K562 (cell line): ENCODE measurements at regions not wholly inside any gene's neighbourhood (a gene's known extent, or its start where the extent isn't known, plus 50 kb on each side); places are given as distances from the start of the nearest gene placed in this dataset.

Experiments
- ATAC-seq: fragments of 200-7000 bp; cut with Tn5 transposase; 3 replicates; pipeline ENCODE4 v1.9.1; 2020; ENCODE audit warnings: moderate library complexity
- BruUV-seq: library from RNA; stranded (reverse); fragments of 400-500 nt; replicated peaks from 2 replicates; lab custom pipeline; 2021; lab: Mats Ljungman, UMichigan
- CTCF ChIA-PET: fragments of 300-600 bp; formaldehyde crosslinking; extraction: SDS; loops from one replicate; lab custom pipeline; 2021; ENCODE audit warnings: low intra/inter-chr PET ratio; lab: Yijun Ruan, JAX
- POLR2A ChIA-PET: fragments of 300-600, 350-650 bp; sonication (Branson Sonifier 250); formaldehyde crosslinking; extraction: SDS; loops from one replicate; lab custom pipeline; 2021; ENCODE audit warnings: antibody characterized with exemption, inconsistent platforms; lab: Yijun Ruan, JAX
- DNase-seq, 4 experiments: peaks; one replicate each; pipeline versions ENCODE4 v3.0.0 to v3.0.0-alpha.2; 2011 to 2018; ENCODE audit warnings: low spot score in 3 of 4, mixed read lengths in 3 of 4; ENCODE audit errors: extremely low read depth in 1 of 4
- FAIRE-seq: peaks from 2 replicates; lab custom pipeline; 2011; peaks lifted over from hg19 to GRCh38; lab: Jason Lieb, UNC
- H2AFZ ChIP-seq: 2 replicates; pipeline ENCODE4 v1.6.0; 2011; ENCODE audit warnings: low read depth, low read length, control low read depth, inconsistent platforms
- H3K27ac ChIP-seq: fragments of 200-600 bp; 3 replicates; pipeline ENCODE4 v1.8.0; 2011; ENCODE audit warnings: low read depth, mild to moderate bottlenecking, control low read depth, inconsistent platforms, low read length, moderate library complexity, mixed read lengths; ENCODE audit errors: extremely low read depth
- H3K27me3 ChIP-seq, 2 experiments: fragments of 300-600 bp in 1 of 2; 2 replicates in 1 of 2; 3 replicates in 1 of 2; pipeline versions ENCODE4 v1.6.0 to v1.8.0; 2011; ENCODE audit warnings: inconsistent platforms in 2 of 2, low read length in 2 of 2, mild to moderate bottlenecking in 1 of 2, mixed read lengths in 1 of 2, moderate library complexity in 1 of 2; ENCODE audit not compliant: control insufficient read depth in 2 of 2, insufficient read depth in 2 of 2
- H3K36me3 ChIP-seq: fragments of 300-600 bp; 3 replicates; pipeline ENCODE4 v1.8.0; 2011; ENCODE audit warnings: mild to moderate bottlenecking, low read length, inconsistent platforms; ENCODE audit not compliant: control insufficient read depth, insufficient read depth
- H3K4me1 ChIP-seq, 2 experiments: fragments of 200-600 bp in 1 of 2; replicated peaks in 1 of 2; 2 replicates in 1 of 2; 3 replicates in 1 of 2; pipeline versions ENCODE4 v1.5.1 to v1.8.0; 2011; ENCODE audit warnings: inconsistent platforms in 2 of 2, low read length in 2 of 2, mild to moderate bottlenecking in 1 of 2, mixed read lengths in 1 of 2, moderate library complexity in 1 of 2; ENCODE audit not compliant: control insufficient read depth in 2 of 2, insufficient read depth in 2 of 2
- H3K4me2 ChIP-seq: 2 replicates; pipeline ENCODE4 v1.6.1; 2011; ENCODE audit warnings: low read length, control low read depth, inconsistent platforms, mixed read lengths; ENCODE audit not compliant: insufficient read depth
- H3K4me3 ChIP-seq: fragments of 200-600 bp; sonication (generic), shearing (Covaris generic); 2 replicates; pipeline ENCODE4 v1.5.1; 2016; ENCODE audit warnings: control low read depth, inconsistent platforms
- H3K79me2 ChIP-seq: fragments of 200-600 bp; 3 replicates; pipeline ENCODE4 v1.8.0; 2011; ENCODE audit warnings: low read length, inconsistent platforms; ENCODE audit not compliant: control insufficient read depth, insufficient read depth
- H3K9ac ChIP-seq, 2 experiments: 2 replicates each; pipeline versions ENCODE4 v1.6.0 to v1.6.1; 2011; ENCODE audit warnings: low read depth in 2 of 2, low read length in 2 of 2, control low read depth in 1 of 2, inconsistent platforms in 1 of 2, mild to moderate bottlenecking in 1 of 2, mixed read lengths in 1 of 2; ENCODE audit not compliant: insufficient read depth in 1 of 2
- H3K9me1 ChIP-seq: one replicate; pipeline ENCODE4 v1.6.0; 2011; ENCODE audit warnings: inconsistent platforms, mild to moderate bottlenecking, low read length, moderate library complexity; ENCODE audit not compliant: control insufficient read depth, insufficient read depth
- H3K9me3 ChIP-seq: replicated peaks from 2 replicates; pipeline ENCODE4 v1.5.1; 2011; ENCODE audit warnings: low read depth, low read length, inconsistent platforms; ENCODE audit not compliant: control insufficient read depth, insufficient read depth
- H4K20me1 ChIP-seq: replicated peaks from 2 replicates; pipeline ENCODE4 v1.6.1; 2011; ENCODE audit warnings: low read length, inconsistent platforms, mixed read lengths; ENCODE audit not compliant: control insufficient read depth, insufficient read depth
- COPS2 ChIP-seq: fragments of 450-650 bp; conservative IDR thresholded peaks from 2 replicates; pipeline ENCODE4 v1.6.1; 2016; ENCODE audit warnings: mild to moderate bottlenecking, moderate library complexity
- CREB3 ChIP-seq: fragments of 450-650 bp; conservative IDR thresholded peaks from 2 replicates; pipeline ENCODE4 v1.6.1; 2016; ENCODE audit warnings: missing genetic modification characterization, low read depth, mild to moderate bottlenecking, missing compliant biosample characterization, moderate library complexity
- CUX1 ChIP-seq: fragments of 200-800 bp; sonication (Bioruptor generic); IDR thresholded peaks from 2 replicates; pipeline ENCODE4 v1.6.1; 2016; ENCODE audit warnings: missing genetic modification characterization, missing compliant biosample characterization
- ETV1 ChIP-seq: fragments of 450-650 bp; conservative IDR thresholded peaks from 2 replicates; pipeline ENCODE4 v1.6.1; 2016; ENCODE audit warnings: missing genetic modification characterization, control low read depth, low read depth, missing compliant biosample characterization
- GATAD2A ChIP-seq: fragments of 450-650 bp; IDR thresholded peaks from 2 replicates; pipeline ENCODE4 v1.6.1; 2017
- HDAC8 ChIP-seq: fragments of 450-650 bp; IDR thresholded peaks from 2 replicates; pipeline ENCODE4 v1.6.1; 2016; ENCODE audit warnings: mild to moderate bottlenecking, missing genetic modification characterization, moderate library complexity, missing compliant biosample characterization
- KLF16 ChIP-seq: IDR thresholded peaks from 2 replicates; pipeline ENCODE4 v1.6.1; 2016; ENCODE audit warnings: antibody characterized with exemption
- NCOA2 ChIP-seq, 2 experiments: fragments of 450-650 bp; IDR thresholded peaks; 2 replicates each; pipeline ENCODE4 v1.6.1; 2018; ENCODE audit warnings: mild to moderate bottlenecking in 2 of 2, moderate library complexity in 1 of 2; ENCODE audit not compliant: partially characterized antibody in 2 of 2
- NFATC3 ChIP-seq: fragments of 450-650 bp; IDR thresholded peaks from 2 replicates; pipeline ENCODE4 v1.6.1; 2017; ENCODE audit warnings: mild to moderate bottlenecking
- PBX2 ChIP-seq, 2 experiments: IDR thresholded peaks in 1 of 2; conservative IDR thresholded peaks in 1 of 2; 2 replicates each; pipeline ENCODE4 v1.6.1; 2016; ENCODE audit warnings: low read depth in 2 of 2, mild to moderate bottlenecking in 1 of 2, missing compliant biosample characterization in 1 of 2, missing genetic modification characterization in 1 of 2, moderate library complexity in 1 of 2
- SP2 ChIP-seq: IDR thresholded peaks from 2 replicates; pipeline ENCODE4 v1.6.1; 2011; ENCODE audit warnings: mild to moderate bottlenecking, low read depth, low read length, moderate library complexity; ENCODE audit not compliant: poor library complexity, severe bottlenecking; ENCODE audit errors: extremely low read depth
- ZNF140 ChIP-seq: fragments of 250-450 bp; sonication (Bioruptor Pico); IDR thresholded peaks from 2 replicates; pipeline ENCODE4 v1.8.0; 2021; ENCODE audit warnings: moderate library complexity, mild to moderate bottlenecking, inconsistent platforms
- ZNF143 ChIP-seq: sonication (generic); formaldehyde crosslinking; IDR thresholded peaks from 2 replicates; pipeline ENCODE4 v1.9.0; 2022; ENCODE audit warnings: mild to moderate bottlenecking, missing genetic modification reagents
- ZNF311 ChIP-seq: fragments of 250-450 bp; sonication (Bioruptor Pico); IDR thresholded peaks from 2 replicates; pipeline ENCODE4 v1.4.0; 2020; ENCODE audit warnings: mild to moderate bottlenecking, moderate library complexity
- WGBS: fragments of 100-300 bp; shearing (Covaris generic); methylation state at CpG from one replicate; pipeline ENCODE4 v1.1.6; 2016; ENCODE audit warnings: low coverage, mixed read lengths; ENCODE audit not compliant: insufficient coverage; ENCODE audit errors: missing lambda C conversion rate; 5-methylcytosine and 5-hydroxymethylcytosine counted together
- in situ Hi-C: fragments of 300-500 bp; cut with MboI; formaldehyde crosslinking; loops from 4 replicates; pipeline ENCODE4 v1.15.0; 2018; ENCODE audit warnings: inconsistent platforms, mixed read lengths
- intact Hi-C: fragments of 100-400 bp; cut with micrococcal nuclease; formaldehyde crosslinking; loops from 2 replicates; pipeline ENCODE4 v1.14.2; 2022

GRCh38 chr4:30555775-30556174 lies 164.4 kb upstream of the PCDH7 start (continued):
- TF ChIP-seq KLF16 (no peak), SP2 (no peak), NFATC3 (no peak), COPS2 (no peak), PBX2 (CRISPR knock-in tag; IDR thresholded peaks at IDR 0.05; ENCODE audit: low read depth) (no peak), PBX2 (tag; conservative IDR thresholded peaks at IDR 0.05; ENCODE audit: low read depth) (no peak), ETV1 (tag) (no peak), ZNF311 (CRISPR knock-in tag) (no peak), NCOA2 (IDR thresholded peaks at IDR 0.05; ENCODE audit: partially characterized antibody in 2 of 2) (no peak)

GRCh38 chr4:30559481-30559880 lies 160.7 kb upstream of the PCDH7 start:
- H3K4me1 ChIP-seq, result no peaks in the 10 kb centered on the region
- no peak for DNase-seq
- no peaks in the 10 kb centered on the region for H3K9me3 ChIP-seq
- BruUV-seq, result no TSS peak
- H3K79me2 ChIP-seq, result no peaks in the 10 kb centered on the region
- H3K4me3 ChIP-seq, result no peak overlapping the region
- no peaks in the 10 kb centered on the region for H3K36me3 ChIP-seq
- ChIA-PET POLR2A (no interaction called here), CTCF (no interaction called here)
- in situ Hi-C loops, result no loop called here
- no peak overlapping the region for H3K9ac ChIP-seq
- no peak overlapping the region for H2AFZ ChIP-seq
- H4K20me1 ChIP-seq, result no peaks in the 10 kb centered on the region
- no peak overlapping the region for H3K27ac ChIP-seq
- H3K9me1 ChIP-seq, result no peaks in the 10 kb centered on the region
- no peak for FAIRE-seq
- 0% methylated on average over 4 of the region's 4 CpGs for WGBS
- intact Hi-C loops, result no loop called here
- H3K4me2 ChIP-seq, result no peak overlapping the region
- H3K27me3 ChIP-seq, result no peaks in the 10 kb centered on the region
- no peak for ATAC-seq
- no peak for TF ChIP-seq GATAD2A
- no peak for TF ChIP-seq CREB3 (tag)
- no peak for TF ChIP-seq ZNF143 (CRISPR knock-in tag)
- TF ChIP-seq HDAC8 (tag), result no peak
- no peak for TF ChIP-seq ZNF140 (CRISPR knock-in tag)
- TF ChIP-seq CUX1 (CRISPR knock-in tag), result no peak
